Activated CD4-positive, CD25-positive, alpha-beta regulatory T cell (primary cell): ENCODE measurements at regions not wholly inside any gene's neighbourhood (a gene's known extent, or its start where the extent isn't known, plus 50 kb on each side); places are given as distances from the start of the nearest gene placed in this dataset.
A peak's percentile ranks its signal among the peaks of the same experiment; 100 is the strongest.

Source experiments
- DNase-seq, 4 experiments: peaks; one replicate each; lab custom pipeline; 2025; lab: John Stamatoyannopoulos, UW

GRCh38 chr7:106606120-106606519 lies 54.8 kb downstream of the CCDC71L start:
- no peak for DNase-seq

- DNase-seq: no peak
Observed at GRCh38 chr7:106604971-106605370, 56.0 kb downstream of the CCDC71L start.

GRCh38 chr7:106604303-106604924 lies 56.5 kb downstream of the CCDC71L start:
- no peak for DNase-seq

GRCh38 chr7:106603346-106603745 lies 57.6 kb downstream of the CCDC71L start:
- DNase-seq: no peak

- DNase-seq: no peak
Observed at GRCh38 chr7:106602062-106602461, 58.9 kb downstream of the CCDC71L start.

GRCh38 chr7:106600569-106601373 lies 60.2 kb downstream of the CCDC71L start:
- DNase-seq: no peak

GRCh38 chr7:106599343-106599698 lies 61.6 kb downstream of the CCDC71L start:
- DNase-seq: no peak

GRCh38 chr7:106598663-106599342 lies 62.2 kb downstream of the CCDC71L start:
- DNase-seq: peak; percentile 9 to 16 (median 10)

- DNase-seq: no peak
Observed at GRCh38 chr7:106597751-106598546, 63.0 kb downstream of the CCDC71L start.

GRCh38 chr7:106597014-106597413 lies 63.9 kb downstream of the CCDC71L start:
- no peak for DNase-seq

GRCh38 chr7:106595922-106596321 lies 65.0 kb downstream of the CCDC71L start:
- no peak for DNase-seq

- DNase-seq: no peak
Observed at GRCh38 chr7:106593028-106593417, 67.9 kb downstream of the CCDC71L start.

- DNase-seq: no peak
Observed at GRCh38 chr7:106592282-106593027, 68.5 kb downstream of the CCDC71L start.

- DNase-seq: no peak
Observed at GRCh38 chr7:106591146-106591545, 69.8 kb downstream of the CCDC71L start.

GRCh38 chr7:106590209-106590816 lies 70.6 kb downstream of the CCDC71L start:
- DNase-seq: no peak

- DNase-seq: no peak
Observed at GRCh38 chr7:106589198-106589879, 71.6 kb downstream of the CCDC71L start.

- no peak for DNase-seq
Observed at GRCh38 chr7:106588422-106589197, 72.3 kb downstream of the CCDC71L start.

GRCh38 chr7:106584914-106585759 lies 75.8 kb downstream of the CCDC71L start:
- DNase-seq: no peak
